Muscle of leg (tissue), 3 donors: ENCODE measurements at regions not wholly inside any gene's neighbourhood (a gene's known extent, or its start where the extent isn't known, plus 50 kb on each side); places are given as distances from the start of the nearest gene placed in this dataset.
A peak's percentile ranks its signal among the peaks of the same experiment; 100 is the strongest.
"Not testable (repeated sequence)": the region's sequence is repeated elsewhere in the genome, so short reads cannot be mapped to it uniquely, and the experiment has no call there.

Experiments used
- DNase-seq: peaks from one replicate; pipeline ENCODE4 v3.0.0; 2013
- H3K27ac ChIP-seq: one replicate; pipeline ENCODE4 v1.5.1; 2013; ENCODE audit warnings: mild to moderate bottlenecking, low read length, control low read depth
- H3K27me3 ChIP-seq: one replicate; pipeline ENCODE4 v1.6.1; 2013; ENCODE audit warnings: low read length; ENCODE audit not compliant: control insufficient read depth, insufficient read depth
- H3K36me3 ChIP-seq: one replicate; pipeline ENCODE4 v1.6.1; 2013; ENCODE audit warnings: low read length; ENCODE audit not compliant: control insufficient read depth, insufficient read depth
- H3K4me1 ChIP-seq: one replicate; pipeline ENCODE4 v1.6.1; 2013; ENCODE audit warnings: low read length; ENCODE audit not compliant: control insufficient read depth, insufficient read depth
- H3K4me3 ChIP-seq: one replicate; pipeline ENCODE4 v1.5.1; 2013; ENCODE audit warnings: low read length, control low read depth
- H3K9me3 ChIP-seq: replicated peaks from 2 replicates; pipeline ENCODE4 v1.6.1; 2013; ENCODE audit warnings: low read depth, low read length; ENCODE audit not compliant: control insufficient read depth
- WGBS: methylation state at CpG from one replicate; pipeline ENCODE4 v1.1.5; 2013; ENCODE audit warnings: missing lambda C conversion rate; ENCODE audit not compliant: insufficient coverage; 5-methylcytosine and 5-hydroxymethylcytosine counted together

GRCh38 chr11:87784862-87785261, 390.4 kb downstream of the RAB38 start:
- not testable (repeated sequence) for H3K27me3 ChIP-seq, H3K27ac ChIP-seq, H3K4me1 ChIP-seq, H3K36me3 ChIP-seq, DNase-seq, H3K9me3 ChIP-seq, H3K4me3 ChIP-seq
- no CpG with 5 or more reads among the region's 7 CpGs for WGBS

- Histone ChIP-seq H3K36me3 (no peaks in the 10 kb centered on the region), H3K4me1 (no peaks in the 10 kb centered on the region), H3K9me3 (no peaks in the 10 kb centered on the region), H3K27ac (no peak overlapping the region), H3K27me3 (no peaks in the 10 kb centered on the region), H3K4me3 (no peak overlapping the region)
- no peak for DNase-seq
These were observed 395.2 kb downstream of the RAB38 start for GRCh38 chr11:87780068-87780413.

DNA sequence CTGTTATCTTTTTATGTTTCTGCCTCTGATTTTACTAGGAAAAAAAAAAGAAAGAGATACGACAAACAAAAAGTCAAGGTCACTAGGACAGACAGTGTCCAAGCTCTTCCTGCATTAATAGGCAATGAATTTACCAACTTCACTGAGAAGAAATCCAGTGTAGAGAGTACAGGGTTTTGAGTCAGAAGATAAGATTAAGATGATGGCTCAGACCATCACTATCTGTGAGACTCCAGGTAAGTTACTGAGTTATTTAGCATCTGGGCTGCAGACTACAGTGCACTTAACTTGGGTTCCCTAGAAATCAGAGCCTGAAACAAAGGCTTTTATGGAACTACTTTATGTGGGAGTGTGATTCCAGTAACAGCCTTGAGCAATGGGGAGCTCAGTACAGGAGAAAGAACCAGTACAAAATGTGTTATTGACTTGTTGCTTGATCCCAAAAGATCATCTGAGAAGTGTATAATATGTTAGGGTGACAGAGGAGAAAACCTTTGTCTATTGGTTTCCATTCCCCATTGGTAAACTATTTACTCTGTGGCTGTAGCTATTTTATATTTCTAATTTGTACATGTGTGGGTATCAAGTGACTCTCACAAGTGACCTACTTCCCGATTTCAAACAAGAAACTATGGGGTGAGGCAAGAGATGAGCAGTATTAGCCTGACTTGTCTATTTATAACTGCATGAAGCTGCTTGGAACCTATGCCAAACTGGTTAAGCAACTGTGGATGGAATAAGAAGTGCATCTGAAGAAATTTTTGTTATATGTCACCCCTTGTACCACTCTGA, 395.8 kb downstream of the RAB38 start:
- Histone ChIP-seq H3K36me3 (no peaks in the 10 kb centered on the region), H3K9me3 (no peaks in the 10 kb centered on the region), H3K27ac (no peak overlapping the region), H3K4me3 (no peak overlapping the region), H3K27me3 (no peaks in the 10 kb centered on the region), H3K4me1 (no peaks in the 10 kb centered on the region)
- WGBS = no CpG with 5 or more reads among the region's 2 CpGs
- DNase-seq = peak; percentile 3

- no peaks in the 10 kb centered on the region for H3K27me3 ChIP-seq
- no peaks in the 10 kb centered on the region for H3K4me1 ChIP-seq
- DNase-seq = no peak
- H3K4me3 ChIP-seq = no peak overlapping the region
- H3K36me3 ChIP-seq = no peaks in the 10 kb centered on the region
- no peaks in the 10 kb centered on the region for H3K9me3 ChIP-seq
- H3K27ac ChIP-seq = no peak overlapping the region
- WGBS = 100% methylated on average over 2 of the region's 2 CpGs
These were observed 396.9 kb downstream of the RAB38 start for GRCh38 chr11:87778357-87778756.

GRCh38 chr11:87775036-87775435, 400.2 kb downstream of the RAB38 start:
- H3K27ac ChIP-seq = no peak overlapping the region
- H3K36me3 ChIP-seq = no peaks in the 10 kb centered on the region
- no peaks in the 10 kb centered on the region for H3K9me3 ChIP-seq
- WGBS = no CpG with 5 or more reads among the region's 1 CpG
- no peaks in the 10 kb centered on the region for H3K27me3 ChIP-seq
- H3K4me1 ChIP-seq = no peaks in the 10 kb centered on the region
- no peak overlapping the region for H3K4me3 ChIP-seq
- DNase-seq = no peak

GRCh38 chr11:87769661-87770060, 405.6 kb downstream of the RAB38 start:
- Histone ChIP-seq H3K27me3 (no peaks in the 10 kb centered on the region), H3K27ac (no peak overlapping the region), H3K36me3 (no peaks in the 10 kb centered on the region), H3K4me3 (no peak overlapping the region), H3K9me3 (no peaks in the 10 kb centered on the region), H3K4me1 (no peaks in the 10 kb centered on the region)
- DNase-seq = peak; percentile 5
- WGBS = no CpG with 5 or more reads among the region's 3 CpGs

DNA sequence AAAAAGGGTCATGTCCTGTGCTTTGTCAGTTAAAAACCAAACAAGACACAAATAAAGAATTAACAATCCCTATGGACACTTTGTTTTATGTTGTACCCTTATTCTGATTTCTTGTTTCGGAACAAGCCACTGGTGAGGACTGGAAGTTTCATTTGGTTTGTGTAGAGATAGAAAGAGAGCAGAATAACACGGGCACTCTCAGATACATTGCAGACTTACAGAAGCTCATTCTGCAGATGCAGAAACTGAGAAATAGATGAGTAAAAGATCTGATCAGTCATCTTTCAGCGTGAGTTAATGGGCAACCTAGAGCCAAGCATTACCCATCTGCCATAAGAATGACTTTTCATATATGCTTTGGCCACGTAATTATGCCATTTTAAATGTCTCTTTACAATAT, 407.6 kb downstream of the RAB38 start:
- H3K4me3 ChIP-seq = no peak overlapping the region
- WGBS = no CpG with 5 or more reads among the region's 4 CpGs
- H3K27me3 ChIP-seq = no peaks in the 10 kb centered on the region
- H3K36me3 ChIP-seq = no peaks in the 10 kb centered on the region
- no peaks in the 10 kb centered on the region for H3K4me1 ChIP-seq
- H3K27ac ChIP-seq = no peak overlapping the region
- DNase-seq = no peak
- no peaks in the 10 kb centered on the region for H3K9me3 ChIP-seq

GRCh38 chr11:87764075-87764474, 411.2 kb downstream of the RAB38 start:
- H3K27ac ChIP-seq, H3K9me3 ChIP-seq, H3K4me3 ChIP-seq, H3K36me3 ChIP-seq, H3K4me1 ChIP-seq, DNase-seq, H3K27me3 ChIP-seq: not testable (repeated sequence)
- 93% methylated on average over 7 of the region's 9 CpGs for WGBS

- no peaks in the 10 kb centered on the region for H3K4me1 ChIP-seq
- no peaks in the 10 kb centered on the region for H3K36me3 ChIP-seq
- H3K4me3 ChIP-seq = no peak overlapping the region
- no peaks in the 10 kb centered on the region for H3K9me3 ChIP-seq
- no peaks in the 10 kb centered on the region for H3K27me3 ChIP-seq
- no peak for DNase-seq
- no CpG with 5 or more reads among the region's 1 CpG for WGBS
- H3K27ac ChIP-seq = no peak overlapping the region
These were observed 420.6 kb downstream of the RAB38 start for GRCh38 chr11:87754685-87755084.

DNA sequence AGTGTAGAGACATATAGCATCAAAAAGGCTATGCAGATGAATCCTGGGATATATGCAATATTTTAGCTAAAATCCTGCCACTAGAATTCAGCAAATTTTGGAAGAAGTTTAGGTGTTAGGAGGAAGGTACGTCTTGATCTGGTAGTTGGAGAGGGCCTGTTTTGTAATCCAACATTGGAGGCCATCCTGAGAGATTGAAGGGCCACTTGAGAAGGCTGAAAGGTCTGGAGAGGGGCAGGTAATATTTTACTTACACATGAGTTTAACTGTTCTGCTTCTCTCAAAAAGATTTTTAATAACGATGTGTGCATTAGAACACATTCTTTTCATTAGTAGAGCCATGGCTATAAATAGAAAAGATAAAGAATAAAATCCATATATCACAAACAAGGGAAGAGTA, 422.1 kb downstream of the RAB38 start:
- Histone ChIP-seq H3K27me3 (no peaks in the 10 kb centered on the region), H3K9me3 (no peaks in the 10 kb centered on the region), H3K4me1 (no peaks in the 10 kb centered on the region), H3K27ac (no peak overlapping the region), H3K4me3 (no peak overlapping the region), H3K36me3 (no peaks in the 10 kb centered on the region)
- whole genome bisulfite sequencing = no CpG with 5 or more reads among the region's 2 CpGs
- no peak for DNase-seq

DNA sequence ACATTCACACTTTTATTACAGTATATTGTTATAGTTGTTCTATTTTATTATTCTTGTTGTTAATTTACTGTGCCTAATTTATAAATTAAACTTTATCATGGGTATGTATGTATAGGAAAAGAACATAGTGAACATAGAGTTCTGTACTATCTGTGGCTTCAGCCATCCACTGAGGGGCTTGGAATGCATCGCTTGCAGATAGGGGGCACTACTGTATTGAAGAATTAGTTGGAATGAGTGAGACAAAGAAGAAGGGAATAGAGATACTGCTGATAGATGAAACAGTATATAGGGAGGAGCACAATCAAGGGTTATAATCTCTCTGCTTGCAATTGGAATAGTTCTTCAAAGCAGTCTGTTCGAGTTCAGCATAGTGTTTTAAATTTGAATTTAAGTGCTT, 432.2 kb downstream of the RAB38 start:
- H3K36me3 ChIP-seq = no peaks in the 10 kb centered on the region
- no peak overlapping the region for H3K4me3 ChIP-seq
- 8% methylated on average over 1 of the region's 2 CpGs for WGBS
- no peaks in the 10 kb centered on the region for H3K4me1 ChIP-seq
- no peak for DNase-seq
- H3K27ac ChIP-seq = no peak overlapping the region
- no peaks in the 10 kb centered on the region for H3K9me3 ChIP-seq
- H3K27me3 ChIP-seq = no peaks in the 10 kb centered on the region
